Tibial nerve (tissue), 4 donors: ENCODE measurements at regions not wholly inside any gene's neighbourhood (a gene's known extent, or its start where the extent isn't known, plus 50 kb on each side); places are given as distances from the start of the nearest gene placed in this dataset.

ENCODE experiments used
- DNase-seq, 2 donors: peaks; one replicate each; pipeline ENCODE4 v3.0.0-alpha.2; 2019; ENCODE audit warnings: low spot score in 2 of 2
- H3K27ac ChIP-seq, 4 donors: fragments of 200-600 bp; sonication (generic) in 3 of 4; one replicate each; pipeline ENCODE4 v1.5.1; 2017 to 2019; ENCODE audit warnings: mild to moderate bottlenecking in 1 of 4
- H3K27me3 ChIP-seq, 2 donors: fragments of 200-600 bp; sonication (generic) in 1 of 2; one replicate each; pipeline versions ENCODE4 v1.5.1 to v1.6.0; 2017 to 2019
- H3K36me3 ChIP-seq, 3 donors: fragments of 200-600 bp; sonication (generic); one replicate each; pipeline ENCODE4 v1.5.1; 2018 to 2019
- H3K4me1 ChIP-seq, 4 donors: fragments of 200-600 bp; sonication (generic) in 3 of 4; one replicate each; pipeline ENCODE4 v1.5.1; 2017 to 2019
- H3K4me3 ChIP-seq, 4 donors: fragments of 200-600 bp; sonication (generic) in 3 of 4; one replicate each; pipeline ENCODE4 v1.5.1; 2017 to 2019; ENCODE audit warnings: mild to moderate bottlenecking in 1 of 4, moderate library complexity in 1 of 4
- H3K9me3 ChIP-seq, 4 donors: fragments of 200-600 bp; sonication (generic) in 3 of 4; one replicate each; pipeline ENCODE4 v1.5.1; 2017 to 2019
- CTCF ChIP-seq, 5 experiments: fragments of 200-600 bp in 3 of 5; fragments of 450-650 bp in 2 of 5; sonication (generic) in 3 of 5; IDR thresholded peaks; one replicate each; pipeline ENCODE4 v1.5.1; 2016 to 2019; ENCODE audit warnings: antibody characterized with exemption in 5 of 5, mild to moderate bottlenecking in 3 of 5, moderate library complexity in 2 of 5
- EP300 ChIP-seq, 2 donors: sonication (generic); formaldehyde crosslinking; IDR thresholded peaks; one replicate each; pipeline ENCODE4 v1.6.1; 2017; ENCODE audit warnings: antibody characterized with exemption in 2 of 2, mild to moderate bottlenecking in 1 of 2
- POLR2A ChIP-seq, 2 donors: fragments of 450-650 bp; IDR thresholded peaks; one replicate each; pipeline ENCODE4 v1.6.1; 2017; ENCODE audit warnings: antibody characterized with exemption in 2 of 2, mild to moderate bottlenecking in 2 of 2, moderate library complexity in 2 of 2
- WGBS, 2 donors: methylation state at CpG; one replicate each; pipeline ENCODE4 v1.1.5; 2018; 5-methylcytosine and 5-hydroxymethylcytosine counted together

GRCh38 chr11:123362941-123363340 lies 67.1 kb upstream of the GRAMD1B start:
- H3K4me3 ChIP-seq: no peak overlapping the region
- 18 to 25% methylated on average over 9 of the region's 9 CpGs for WGBS, 2 donors
- no peak overlapping the region for H3K27ac ChIP-seq

GRCh38 chr11:123362186-123362585 lies 67.9 kb upstream of the GRAMD1B start:
- no peak for TF ChIP-seq CTCF (IDR thresholded peaks at IDR 0.05)
- TF ChIP-seq POLR2A (IDR thresholded peaks at IDR 0.05): no peak
- no peak for TF ChIP-seq EP300 (IDR thresholded peaks at IDR 0.05)
- H3K36me3 ChIP-seq: no peaks in the 10 kb centered on the region
- DNase-seq: no peak
- peaks cover 0 to 43% of the 10 kb centered on the region in 2 donors for H3K27me3 ChIP-seq
- no peaks in the 10 kb centered on the region for H3K9me3 ChIP-seq
- H3K27ac ChIP-seq: no peak overlapping the region
- H3K4me3 ChIP-seq: no peak overlapping the region
- peaks cover 0 to 20% (median 0%) of the 10 kb centered on the region in 4 donors for H3K4me1 ChIP-seq

More at GRCh38 chr11:123362941-123363340, 67.1 kb upstream of the GRAMD1B start:
- no peaks in the 10 kb centered on the region for H3K36me3 ChIP-seq
- TF ChIP-seq EP300 (IDR thresholded peaks at IDR 0.05) (no peak), POLR2A (IDR thresholded peaks at IDR 0.05) (no peak), CTCF (IDR thresholded peaks at IDR 0.05) (no peak)
- H3K27me3 ChIP-seq: peaks cover 0 to 36% of the 10 kb centered on the region in 2 donors
- DNase-seq: no peak
- no peaks in the 10 kb centered on the region for H3K9me3 ChIP-seq
- H3K4me1 ChIP-seq: peaks cover 0 to 17% (median 0%) of the 10 kb centered on the region in 4 donors

GRCh38 chr11:123361110-123361509 lies 69.0 kb upstream of the GRAMD1B start:
- Histone ChIP-seq H3K27ac (no peak overlapping the region), H3K27me3 (peaks cover 0 to 53% of the 10 kb centered on the region in 2 donors), H3K9me3 (no peaks in the 10 kb centered on the region), H3K36me3 (no peaks in the 10 kb centered on the region), H3K4me1 (peaks cover 0 to 20% (median 0%) of the 10 kb centered on the region in 4 donors), H3K4me3 (no peak overlapping the region)
- no peak for TF ChIP-seq CTCF (IDR thresholded peaks at IDR 0.05)
- no peak for TF ChIP-seq EP300 (IDR thresholded peaks at IDR 0.05)
- TF ChIP-seq POLR2A (IDR thresholded peaks at IDR 0.05): no peak
- no peak for DNase-seq
- WGBS, 2 donors: 60 to 90% methylated on average over 1 of the region's 1 CpG

GRCh38 chr11:123360267-123360936 lies 69.7 kb upstream of the GRAMD1B start:
- Histone ChIP-seq H3K4me3 (no peak overlapping the region), H3K27ac (no peak overlapping the region), H3K27me3 (peaks cover 0 to 53% of the 10 kb centered on the region in 2 donors), H3K9me3 (no peaks in the 10 kb centered on the region), H3K4me1 (peaks cover 0 to 20% (median 0%) of the 10 kb centered on the region in 4 donors), H3K36me3 (no peaks in the 10 kb centered on the region)
- DNase-seq: no peak
- no peak for TF ChIP-seq CTCF (IDR thresholded peaks at IDR 0.05)
- TF ChIP-seq EP300 (IDR thresholded peaks at IDR 0.05): no peak
- no peak for TF ChIP-seq POLR2A (IDR thresholded peaks at IDR 0.05)
- 91 to 95% methylated on average over 10 of the region's 10 CpGs for WGBS, 2 donors

GRCh38 chr11:123357990-123358827 lies 71.9 kb upstream of the GRAMD1B start:
- H3K4me3 ChIP-seq: peak overlapping the region in 2 of 4 donors; percentile 23 to 35
- TF ChIP-seq CTCF (IDR thresholded peaks at IDR 0.05) (no peak), POLR2A (IDR thresholded peaks at IDR 0.05) (no peak), EP300 (IDR thresholded peaks at IDR 0.05) (no peak)
- DNase-seq: no peak

More at GRCh38 chr11:123357990-123358827, 71.9 kb upstream of the GRAMD1B start:
- peaks cover 0 to 53% of the 10 kb centered on the region in 2 donors for H3K27me3 ChIP-seq
- H3K36me3 ChIP-seq: no peaks in the 10 kb centered on the region
- WGBS, 2 donors: 1% methylated on average over 23 to 58 of the region's 58 CpGs
- H3K27ac ChIP-seq: no peak overlapping the region
- H3K4me1 ChIP-seq: peaks cover 0 to 17% (median 0%) of the 10 kb centered on the region in 4 donors
- H3K9me3 ChIP-seq: no peaks in the 10 kb centered on the region
